Neural cell (in vitro differentiated cells): ENCODE measurements at regions not wholly inside any gene's neighbourhood (a gene's known extent, or its start where the extent isn't known, plus 50 kb on each side); places are given as distances from the start of the nearest gene placed in this dataset.

Experiments used
- H2AFZ ChIP-seq: fragments of 200-600, 300-800 bp; sonication (generic), shearing (Covaris generic); 2 replicates; pipeline ENCODE4 v1.6.0; 2014; ENCODE audit warnings: low read depth, mild to moderate bottlenecking, antibody characterized with exemption, low read length, moderate library complexity
- H3F3A ChIP-seq: fragments of 200-600 bp; shearing (Covaris generic); 2 replicates; pipeline ENCODE4 v1.6.1; 2016; ENCODE audit warnings: mild to moderate bottlenecking, moderate library complexity, mixed read lengths, antibody characterized with exemption, low read length; ENCODE audit not compliant: insufficient read depth, poor library complexity, severe bottlenecking
- H3K27ac ChIP-seq: fragments of 200-600, 300-800 bp; sonication (generic), shearing (Covaris generic); 2 replicates; pipeline ENCODE4 v1.5.1; 2014; ENCODE audit warnings: mild to moderate bottlenecking, low read length, moderate library complexity
- H3K27me3 ChIP-seq: fragments of 300-800, 200-600 bp; sonication (generic), shearing (Covaris generic); 2 replicates; pipeline ENCODE4 v1.6.0; 2014; ENCODE audit warnings: mild to moderate bottlenecking, low read depth, low read length, moderate library complexity; ENCODE audit not compliant: insufficient read depth
- H3K36me3 ChIP-seq: fragments of 300-800, 200-600 bp; sonication (generic), shearing (Covaris generic); 2 replicates; pipeline ENCODE4 v1.5.1; 2014; ENCODE audit warnings: mild to moderate bottlenecking, antibody characterized with exemption, low read length, moderate library complexity; ENCODE audit not compliant: insufficient read depth
- H3K4me2 ChIP-seq: fragments of 300-800, 200-600 bp; sonication (generic), shearing (Covaris generic); 2 replicates; pipeline ENCODE4 v1.6.0; 2014; ENCODE audit warnings: mild to moderate bottlenecking, low read length
- H3K4me3 ChIP-seq: fragments of 300-800, 200-600 bp; sonication (generic), shearing (Covaris generic); 2 replicates; pipeline ENCODE4 v1.5.1; 2014; ENCODE audit warnings: mild to moderate bottlenecking, low read length, moderate library complexity
- H3K79me2 ChIP-seq: fragments of 200-600 bp; shearing (Covaris generic); replicated peaks from 2 replicates; pipeline ENCODE4 v1.6.0; 2014; ENCODE audit warnings: mild to moderate bottlenecking, low read length, moderate library complexity; ENCODE audit not compliant: insufficient read depth
- H3K9ac ChIP-seq: fragments of 300-800, 200-600 bp; sonication (generic), shearing (Covaris generic); 2 replicates; pipeline ENCODE4 v1.6.1; 2016; ENCODE audit warnings: mild to moderate bottlenecking, low read length, mixed read lengths
- H3K9me2 ChIP-seq: fragments of 200-600 bp; shearing (Covaris generic); 2 replicates; pipeline ENCODE4 v1.6.1; 2016; ENCODE audit warnings: mild to moderate bottlenecking, low read length, mixed read lengths; ENCODE audit not compliant: insufficient read depth
- H3K9me3 ChIP-seq: fragments of 200-600, 300-800 bp; sonication (generic), shearing (Covaris generic); 2 replicates; pipeline ENCODE4 v1.6.1; 2016; ENCODE audit warnings: mild to moderate bottlenecking, mixed run types, low read length, moderate library complexity, mixed read lengths
- H4K20me1 ChIP-seq: fragments of 200-600 bp; shearing (Covaris generic); 2 replicates; pipeline ENCODE4 v1.6.1; 2016; ENCODE audit warnings: mild to moderate bottlenecking, mixed run types; ENCODE audit not compliant: insufficient read depth
- CTCF ChIP-seq: fragments of 450-650 bp; IDR thresholded peaks from 2 replicates; pipeline ENCODE4 v1.5.1; 2014; ENCODE audit warnings: antibody characterized with exemption, mild to moderate bottlenecking, moderate library complexity; ENCODE audit not compliant: poor library complexity, severe bottlenecking
- EP300 ChIP-seq: fragments of 450-650 bp; conservative IDR thresholded peaks from 2 replicates; pipeline ENCODE4 v1.6.1; 2014; ENCODE audit warnings: antibody characterized with exemption, mild to moderate bottlenecking, moderate library complexity; ENCODE audit not compliant: poor library complexity, severe bottlenecking
- EZH2 ChIP-seq: fragments of 200-600, 300-800 bp; shearing (Covaris generic), sonication (generic); IDR thresholded peaks from 2 replicates; pipeline ENCODE4 v1.6.1; 2014; ENCODE audit warnings: antibody characterized with exemption, low read length, borderline replicate concordance, mild to moderate bottlenecking; ENCODE audit not compliant: insufficient read depth, poor library complexity, severe bottlenecking
- MXI1 ChIP-seq: fragments of 450-650 bp; conservative IDR thresholded peaks from 2 replicates; pipeline ENCODE4 v1.6.1; 2014; ENCODE audit warnings: antibody characterized with exemption, mild to moderate bottlenecking; ENCODE audit not compliant: poor library complexity, severe bottlenecking
- POLR2AphosphoS5 ChIP-seq: IDR thresholded peaks from 2 replicates; pipeline ENCODE4 v1.6.1; 2012
- RAD21 ChIP-seq: fragments of 450-650 bp; conservative IDR thresholded peaks from 2 replicates; pipeline ENCODE4 v1.6.1; 2014; ENCODE audit warnings: antibody characterized with exemption, mild to moderate bottlenecking, moderate library complexity
- SMC3 ChIP-seq: fragments of 450-650 bp; conservative IDR thresholded peaks from 2 replicates; pipeline ENCODE4 v1.6.1; 2014; ENCODE audit warnings: antibody characterized with exemption, mild to moderate bottlenecking, moderate library complexity; ENCODE audit not compliant: poor library complexity
- TAF1 ChIP-seq: IDR thresholded peaks from 2 replicates; pipeline ENCODE4 v1.6.1; 2012; ENCODE audit warnings: low read depth
- TF ChIP-seq, protein P1 (sequence below): IDR thresholded peaks from 2 replicates; pipeline ENCODE4 v1.6.1; 2012; ENCODE audit warnings: borderline replicate concordance

- Histone ChIP-seq H3F3A (no peaks in the 10 kb centered on the region), H2AFZ (no peak overlapping the region), H4K20me1 (no peaks in the 10 kb centered on the region), H3K27me3 (no peaks in the 10 kb centered on the region), H3K36me3 (no peaks in the 10 kb centered on the region), H3K79me2 (no peaks in the 10 kb centered on the region), H3K27ac (no peak overlapping the region), H3K4me3 (no peak overlapping the region), H3K9me2 (no peaks in the 10 kb centered on the region), H3K4me2 (no peak overlapping the region), H3K9ac (no peak overlapping the region), H3K9me3 (no peaks in the 10 kb centered on the region)
- TF ChIP-seq TAF1 (no peak), SMC3 (no peak), POLR2AphosphoS5 (no peak), CTCF (no peak), EP300 (no peak), RAD21 (no peak), MXI1 (no peak), EZH2 (no peak)
- TF ChIP-seq, protein P1, sequence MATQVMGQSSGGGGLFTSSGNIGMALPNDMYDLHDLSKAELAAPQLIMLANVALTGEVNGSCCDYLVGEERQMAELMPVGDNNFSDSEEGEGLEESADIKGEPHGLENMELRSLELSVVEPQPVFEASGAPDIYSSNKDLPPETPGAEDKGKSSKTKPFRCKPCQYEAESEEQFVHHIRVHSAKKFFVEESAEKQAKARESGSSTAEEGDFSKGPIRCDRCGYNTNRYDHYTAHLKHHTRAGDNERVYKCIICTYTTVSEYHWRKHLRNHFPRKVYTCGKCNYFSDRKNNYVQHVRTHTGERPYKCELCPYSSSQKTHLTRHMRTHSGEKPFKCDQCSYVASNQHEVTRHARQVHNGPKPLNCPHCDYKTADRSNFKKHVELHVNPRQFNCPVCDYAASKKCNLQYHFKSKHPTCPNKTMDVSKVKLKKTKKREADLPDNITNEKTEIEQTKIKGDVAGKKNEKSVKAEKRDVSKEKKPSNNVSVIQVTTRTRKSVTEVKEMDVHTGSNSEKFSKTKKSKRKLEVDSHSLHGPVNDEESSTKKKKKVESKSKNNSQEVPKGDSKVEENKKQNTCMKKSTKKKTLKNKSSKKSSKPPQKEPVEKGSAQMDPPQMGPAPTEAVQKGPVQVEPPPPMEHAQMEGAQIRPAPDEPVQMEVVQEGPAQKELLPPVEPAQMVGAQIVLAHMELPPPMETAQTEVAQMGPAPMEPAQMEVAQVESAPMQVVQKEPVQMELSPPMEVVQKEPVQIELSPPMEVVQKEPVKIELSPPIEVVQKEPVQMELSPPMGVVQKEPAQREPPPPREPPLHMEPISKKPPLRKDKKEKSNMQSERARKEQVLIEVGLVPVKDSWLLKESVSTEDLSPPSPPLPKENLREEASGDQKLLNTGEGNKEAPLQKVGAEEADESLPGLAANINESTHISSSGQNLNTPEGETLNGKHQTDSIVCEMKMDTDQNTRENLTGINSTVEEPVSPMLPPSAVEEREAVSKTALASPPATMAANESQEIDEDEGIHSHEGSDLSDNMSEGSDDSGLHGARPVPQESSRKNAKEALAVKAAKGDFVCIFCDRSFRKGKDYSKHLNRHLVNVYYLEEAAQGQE: no peak
These were observed 510.6 kb downstream of the HTR7 start for GRCh38 chr10:90347239-90347638.

DNA sequence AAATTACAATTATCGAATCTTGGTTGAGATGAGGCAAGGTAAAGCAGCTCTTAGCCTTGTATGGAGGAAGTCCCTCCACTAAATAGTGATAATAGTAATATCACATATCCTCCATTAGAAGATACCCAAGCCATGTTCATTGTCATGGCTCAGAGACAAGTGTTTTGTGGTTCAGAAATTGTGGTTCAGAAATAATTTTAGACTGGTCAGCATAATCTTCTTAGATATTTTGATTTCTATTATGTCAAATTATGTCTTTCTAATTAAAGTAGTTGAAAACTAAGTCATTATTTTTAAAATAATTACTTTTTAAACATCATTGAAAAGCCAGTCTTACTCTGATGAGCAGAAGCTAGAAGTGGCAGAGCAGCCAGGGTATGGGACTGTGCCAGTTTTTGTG is 507.7 kb downstream of the HTR7 start:
- Histone ChIP-seq H3K4me3 (no peak overlapping the region), H2AFZ (no peak overlapping the region), H3K4me2 (no peak overlapping the region), H3F3A (no peaks in the 10 kb centered on the region), H3K9ac (no peak overlapping the region), H3K9me3 (no peaks in the 10 kb centered on the region), H3K9me2 (no peaks in the 10 kb centered on the region), H3K36me3 (no peaks in the 10 kb centered on the region), H4K20me1 (no peaks in the 10 kb centered on the region), H3K27me3 (no peaks in the 10 kb centered on the region), H3K27ac (no peak overlapping the region), H3K79me2 (no peaks in the 10 kb centered on the region)
- TF ChIP-seq SMC3 (no peak), EZH2 (no peak), RAD21 (no peak), MXI1 (no peak), TAF1 (no peak), CTCF (no peak)
